ENCODE measurements at regions not wholly inside any gene's neighbourhood (a gene's known extent, or its start where the extent isn't known, plus 50 kb on each side); places are given as distances from the start of the nearest gene placed in this dataset.
A peak's percentile ranks its signal among the peaks of the same experiment; 100 is the strongest.

- no peak for DNase-seq
Observed at GRCh38 chr6:41404182-41404845, 68.9 kb downstream of the NCR2 start.

GRCh38 chr6:41405941-41406727 lies 70.7 kb downstream of the NCR2 start:
- no peak for DNase-seq

DNA sequence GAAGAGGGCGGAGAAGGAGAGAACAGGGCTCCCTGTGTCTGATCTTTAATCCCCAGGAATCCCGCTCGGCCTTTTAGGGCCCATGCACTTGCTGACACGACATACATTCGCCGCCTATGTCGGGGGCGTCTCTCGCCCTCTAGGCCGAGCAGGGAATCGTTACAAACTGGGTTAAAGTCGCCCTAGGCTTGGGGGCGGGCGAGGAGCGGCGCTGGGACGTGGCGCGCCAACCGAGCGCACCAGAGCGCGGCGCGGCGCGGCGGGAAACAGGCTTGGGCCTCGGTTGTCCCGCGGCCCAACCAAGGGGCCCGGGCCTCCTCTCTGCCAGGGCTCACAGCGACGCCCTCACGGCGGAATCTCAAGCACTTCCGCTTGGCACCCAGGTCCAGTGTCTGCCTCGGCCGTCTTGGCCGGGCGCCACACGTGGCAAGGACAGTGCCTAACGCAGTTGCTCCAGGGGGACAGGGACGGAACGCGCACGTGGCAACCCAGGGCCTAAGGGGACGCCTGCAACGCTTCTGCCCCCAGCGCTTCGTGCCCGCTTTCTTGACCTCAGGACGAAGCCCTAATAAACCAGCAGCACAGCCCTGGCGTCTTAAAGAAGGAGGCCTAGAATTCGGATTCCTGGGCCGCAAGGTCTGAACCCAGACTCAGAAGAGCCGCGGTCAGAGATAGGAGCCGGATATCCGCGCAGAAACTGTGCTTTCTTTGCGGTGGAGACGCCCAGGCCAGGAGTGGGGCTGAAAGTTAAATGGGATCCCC lies 71.5 kb downstream of the NCR2 start:
- no peak for DNase-seq

DNA sequence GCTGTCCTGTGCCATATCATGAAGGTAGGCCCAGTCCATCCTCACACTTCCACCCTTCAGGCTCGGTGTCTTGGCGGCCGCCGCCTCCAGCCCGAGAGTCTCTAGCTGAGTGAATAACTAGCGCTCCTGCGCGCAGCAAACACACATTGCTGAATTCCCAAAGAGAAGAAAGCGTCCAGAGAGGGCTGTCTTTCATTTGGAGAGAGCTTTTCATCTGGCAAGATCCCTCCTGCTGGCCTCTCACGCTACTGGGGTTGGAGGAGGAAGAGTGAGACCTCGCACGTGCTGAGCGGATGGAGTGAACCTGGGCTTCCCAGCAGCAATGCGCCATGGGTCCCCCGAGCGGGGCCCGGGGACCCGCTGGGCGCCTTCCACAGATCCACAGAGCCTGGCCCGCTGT lies 73.2 kb downstream of the NCR2 start:
- DNase-seq = no peak

GRCh38 chr6:41408982-41409381 lies 73.6 kb downstream of the NCR2 start:
- DNase-seq = no peak

DNA sequence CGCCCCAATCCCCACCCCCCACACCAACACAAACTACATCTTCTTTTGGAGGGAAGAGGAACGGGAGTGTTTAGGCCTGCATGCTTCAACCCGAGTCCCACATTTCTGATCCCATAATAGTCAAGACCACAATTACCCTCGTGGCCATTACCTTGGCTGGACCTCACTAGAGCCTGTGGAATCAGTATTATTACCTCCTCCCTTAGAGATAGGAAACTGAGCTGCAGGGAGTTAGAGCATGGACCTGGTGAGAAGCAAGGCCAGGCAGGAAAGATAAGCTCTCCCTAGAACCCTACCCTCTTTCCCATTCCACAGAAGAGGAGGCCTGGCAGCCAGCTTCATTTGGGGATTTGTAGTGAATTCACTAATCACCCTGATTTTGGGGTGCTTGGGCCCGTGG lies 74.1 kb downstream of the NCR2 start:
- DNase-seq = no peak

- DNase-seq = no peak
Observed at GRCh38 chr6:41411961-41412360, 76.6 kb downstream of the NCR2 start.

DNA sequence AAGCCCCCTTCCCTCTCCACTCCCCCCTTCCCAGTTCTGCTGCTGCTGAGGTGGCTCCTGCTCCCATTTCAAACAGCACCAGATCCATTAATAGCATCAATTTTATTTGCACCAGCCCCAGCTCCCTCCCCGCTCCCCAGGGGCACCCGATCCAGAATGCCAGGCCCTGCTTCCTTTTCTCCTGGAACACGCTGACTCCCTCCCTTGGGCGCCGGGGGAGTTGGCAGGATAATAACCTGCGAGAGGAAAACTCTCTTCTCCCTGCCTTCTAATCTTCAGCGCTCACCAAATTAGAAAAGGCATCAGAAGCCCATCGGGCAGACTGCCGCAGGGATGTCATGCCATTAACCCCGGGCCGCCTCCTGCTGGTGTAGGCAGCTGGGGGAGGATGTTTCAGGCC lies 77.8 kb downstream of the NCR2 start:
- no peak for DNase-seq

DNA sequence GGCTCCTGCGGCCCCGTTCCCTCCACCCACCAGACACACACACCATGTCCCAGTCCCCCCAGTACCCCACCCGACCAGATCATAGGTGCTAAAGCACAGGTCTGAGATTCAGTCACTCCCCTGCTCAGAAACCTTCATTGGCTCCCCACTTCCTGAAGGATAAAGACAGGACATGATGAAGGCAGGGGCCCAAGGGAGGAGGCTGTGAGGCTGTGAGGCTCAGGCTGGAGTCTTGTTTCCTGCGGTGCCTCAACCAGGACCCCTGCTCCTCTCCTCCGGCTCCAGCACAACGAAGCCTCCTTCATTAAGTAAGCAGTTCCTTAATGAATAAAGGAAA lies 81.1 kb downstream of the NCR2 start:
- DNase-seq = no peak

DNA sequence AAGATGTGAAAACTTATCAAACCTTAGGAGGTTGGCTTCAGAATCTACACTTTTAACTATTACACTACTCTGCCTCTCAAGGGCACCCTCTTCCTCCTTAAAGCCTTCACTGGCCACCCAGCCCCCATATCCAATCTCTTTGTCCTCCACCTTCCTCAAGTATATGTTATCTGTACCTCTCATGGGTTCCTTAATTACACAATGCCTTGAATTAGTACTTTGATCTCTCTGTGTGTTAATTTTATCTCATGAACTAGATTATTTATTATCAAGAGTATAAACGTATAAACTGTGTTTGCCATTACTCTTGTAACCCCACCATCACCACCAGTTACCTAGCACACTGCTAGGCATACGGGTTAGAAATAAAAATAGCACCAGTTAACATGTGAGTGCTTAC lies 83.3 kb downstream of the NCR2 start:
- no peak for DNase-seq

DNA sequence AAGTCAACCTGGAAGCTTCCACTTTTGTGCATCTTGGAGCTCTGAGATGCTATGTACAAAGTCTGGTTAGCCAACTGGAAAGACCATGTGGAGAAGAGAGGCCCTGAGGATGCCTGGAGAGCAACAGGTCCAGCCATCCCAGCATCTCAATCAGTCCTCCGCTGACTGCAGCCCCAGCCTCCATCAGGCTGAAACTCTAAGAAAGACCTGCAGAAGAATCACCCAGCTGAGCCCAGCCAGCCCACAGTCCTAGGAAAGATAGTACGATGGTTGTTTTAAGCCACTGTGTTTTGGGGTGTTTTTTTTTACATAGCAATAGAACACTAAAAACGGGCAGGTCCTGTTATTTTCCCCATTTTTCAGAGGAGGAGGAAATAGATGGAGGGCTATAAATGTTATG lies 84.0 kb downstream of the NCR2 start:
- DNase-seq = no peak

- no peak for DNase-seq
Observed at GRCh38 chr6:41420186-41420585, 84.8 kb downstream of the NCR2 start.

DNA sequence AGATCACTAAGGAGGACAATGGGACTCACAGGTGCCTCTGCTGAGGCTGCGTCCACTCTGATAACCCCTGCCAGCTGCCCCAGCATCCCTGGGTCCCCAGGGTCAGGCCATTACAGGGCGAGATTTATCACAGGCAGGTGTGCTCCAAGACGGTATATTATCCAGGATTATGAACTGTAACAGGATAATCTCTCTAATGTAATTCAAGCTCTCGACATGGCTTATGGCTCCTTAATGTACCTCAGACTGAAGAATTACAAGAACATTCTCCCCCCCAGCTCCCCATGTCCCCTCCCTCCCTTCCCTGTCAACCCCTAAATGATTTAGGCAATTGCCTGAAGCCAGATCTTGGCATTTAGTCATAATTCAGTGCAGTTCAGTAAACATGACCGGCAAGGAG lies 86.8 kb downstream of the NCR2 start:
- no peak for DNase-seq

GRCh38 chr6:41423002-41423401 lies 87.6 kb downstream of the NCR2 start:
- DNase-seq = no peak

GRCh38 chr6:41424370-41425058 lies 89.1 kb downstream of the NCR2 start:
- DNase-seq = peak; percentile 86

DNA sequence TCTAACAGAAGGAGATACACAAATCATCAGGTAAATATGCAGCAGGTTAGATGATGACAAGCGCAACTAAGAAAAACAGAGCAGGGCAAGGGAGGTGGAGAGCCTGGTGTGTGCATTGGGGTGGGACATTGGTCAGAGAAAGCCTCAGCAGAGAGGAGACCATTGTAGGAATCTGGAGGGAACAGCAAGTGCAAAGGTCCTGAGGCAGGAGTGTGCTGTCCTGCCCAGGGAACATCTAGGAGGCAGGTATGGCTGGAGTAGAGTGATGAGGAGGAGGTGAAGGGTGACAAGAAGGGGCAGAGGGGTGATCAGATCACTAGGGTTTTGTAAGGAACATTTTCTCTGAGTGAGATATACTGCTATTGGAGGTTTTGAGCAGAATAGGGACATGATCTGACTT lies 90.1 kb downstream of the NCR2 start:
- DNase-seq = no peak

- DNase-seq = no peak
Observed at GRCh38 chr6:41426438-41426851, 91.0 kb downstream of the NCR2 start.

- no peak for DNase-seq
Observed at GRCh38 chr6:41426888-41427641, 91.7 kb downstream of the NCR2 start.

DNA sequence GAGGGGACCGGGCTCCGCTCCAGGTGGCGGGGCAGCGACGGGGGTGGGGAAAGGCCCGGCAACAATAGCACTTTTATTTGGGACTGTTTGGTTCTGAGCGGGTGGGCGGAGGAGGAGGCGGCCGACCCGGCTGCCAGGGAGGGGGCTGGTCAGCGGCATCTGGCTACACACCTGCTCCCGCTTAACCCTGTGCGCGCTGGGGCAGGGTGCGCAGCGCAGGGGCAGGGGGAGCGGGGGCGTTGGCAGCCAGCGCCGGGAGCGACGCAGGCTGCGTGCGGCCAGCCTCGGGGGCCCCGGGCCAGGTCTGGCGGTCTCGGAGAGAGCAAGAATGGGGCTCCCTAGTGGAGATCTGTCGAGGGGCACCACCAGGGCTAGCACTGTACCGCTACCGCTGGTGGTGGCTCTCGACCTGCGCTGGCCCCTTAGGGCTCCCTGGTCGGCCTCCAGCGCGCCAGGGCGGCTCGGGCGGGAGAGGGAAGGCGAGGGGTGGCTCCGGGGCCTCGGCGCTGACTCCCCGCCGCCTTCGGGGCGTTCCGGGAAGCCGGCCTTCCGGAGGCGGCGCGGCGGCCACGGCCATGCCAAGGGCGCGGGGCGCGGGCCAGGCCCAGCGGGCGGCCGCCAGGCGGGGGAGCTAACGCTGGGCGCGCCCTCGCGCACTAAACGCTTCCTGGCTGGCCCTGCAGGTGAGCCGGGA lies 92.4 kb downstream of the NCR2 start:
- DNase-seq = no peak

DNA sequence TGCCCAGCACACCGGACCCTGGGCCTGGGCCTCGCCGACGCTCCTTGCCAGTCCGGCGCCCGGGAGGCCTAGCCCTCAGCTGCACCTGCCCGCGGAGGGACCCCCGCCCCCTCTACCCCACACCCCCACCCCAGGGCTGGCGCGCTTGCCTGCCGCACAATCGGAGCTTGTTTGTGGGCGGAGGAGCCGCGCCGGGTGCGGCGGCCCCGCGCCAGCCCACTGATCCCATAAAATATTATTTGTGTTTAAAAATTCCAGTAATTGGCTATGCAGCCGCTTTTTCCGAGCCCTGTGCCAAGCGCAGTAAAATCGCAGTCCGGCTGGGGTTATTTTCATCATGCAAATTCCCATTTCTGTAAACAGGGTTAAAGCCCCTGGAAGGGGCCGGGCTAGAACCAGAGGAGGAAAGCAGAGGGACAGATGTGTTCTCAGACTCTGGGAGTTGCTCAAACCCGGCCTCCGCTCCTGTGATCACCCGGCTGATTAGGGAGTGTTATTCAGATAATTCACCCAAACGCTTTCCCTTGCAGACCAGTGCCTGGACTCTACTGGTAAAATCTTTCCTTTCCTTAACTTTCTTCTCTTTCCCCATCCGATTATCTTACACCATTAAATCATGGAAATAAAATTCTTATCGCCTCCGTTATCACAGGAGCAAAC lies 93.1 kb downstream of the NCR2 start:
- no peak for DNase-seq

DNA sequence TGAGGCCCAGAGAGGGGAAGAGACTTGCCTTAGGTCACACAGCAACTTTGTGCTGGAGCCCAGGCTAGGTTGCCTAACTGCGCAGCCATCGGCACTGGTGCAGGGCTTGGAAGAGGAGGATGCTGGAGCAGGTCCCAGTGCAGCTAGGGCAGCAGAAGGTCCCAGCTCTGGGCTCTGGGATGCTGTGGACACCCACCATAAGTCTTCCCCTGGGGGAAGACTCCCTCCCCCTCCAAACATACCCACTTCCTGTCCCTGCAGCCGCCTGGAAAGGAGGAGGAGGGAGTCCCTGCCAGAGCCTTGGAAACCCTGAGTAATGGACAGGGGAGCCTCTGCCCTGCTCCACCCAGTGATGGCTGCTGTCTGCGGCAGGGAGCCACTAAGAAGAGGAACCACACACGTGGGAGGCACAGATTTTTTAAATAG lies 93.6 kb downstream of the NCR2 start:
- DNase-seq = peak; percentile 71

Data from activated CD4-positive, alpha-beta T cell treated with anti-CD3 and anti-CD28 coated beads for 48 hours (primary cell).